ENCODE measurements at regions not wholly inside any gene's neighbourhood (a gene's known extent, or its start where the extent isn't known, plus 50 kb on each side); places are given as distances from the start of the nearest gene placed in this dataset.

DNA sequence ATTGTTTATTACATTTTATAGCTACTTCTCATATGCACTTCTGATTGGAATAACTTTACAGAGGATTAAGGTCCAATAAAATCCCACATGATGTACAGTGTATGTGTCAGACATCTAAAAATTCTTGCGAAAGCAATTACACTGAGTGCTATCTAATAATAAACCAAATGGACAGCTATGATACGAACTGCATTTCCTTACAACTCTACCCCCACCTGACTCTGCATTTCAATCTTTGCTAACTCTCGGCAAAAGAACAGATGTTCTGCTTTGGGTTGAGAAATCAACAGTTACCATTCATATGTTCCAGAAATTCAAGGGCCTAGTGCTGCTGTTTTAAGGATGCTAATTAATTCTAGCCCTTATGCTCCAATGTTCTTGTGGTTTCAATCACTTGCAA, 287.9 kb upstream of the NOCT start:
- Histone ChIP-seq H3K9ac (ENCODE audit: insufficient read depth, low read length, poor library complexity, severe bottlenecking) (no peak overlapping the region), H3K79me2 (ENCODE audit: insufficient read depth, low read length) (no peaks in the 10 kb centered on the region), H3K4me1 (ENCODE audit: control insufficient read depth in 1 of 2, insufficient read depth in 2 of 2, low read length in 2 of 2) (no peaks in the 10 kb centered on the region), H2AFZ (ENCODE audit: insufficient read depth, low read depth, low read length, poor library complexity, severe bottlenecking) (no peak overlapping the region), H3K27ac (ENCODE audit: low read depth in 1 of 2, low read length in 2 of 2) (no peak overlapping the region), H4K20me1 (ENCODE audit: insufficient read depth, low read length) (no peaks in the 10 kb centered on the region), H3K9me3 (replicated peaks in 1 of 2; ENCODE audit: control insufficient read depth in 1 of 2, insufficient read depth in 1 of 2, low read length in 2 of 2) (no peaks in the 10 kb centered on the region), H3K36me3 (replicated peaks in 1 of 2; ENCODE audit: control insufficient read depth in 1 of 2, insufficient read depth in 2 of 2, low read length in 2 of 2) (no peaks in the 10 kb centered on the region), H3K27me3 (ENCODE audit: control insufficient read depth in 2 of 2, insufficient read depth in 2 of 2, low read length in 2 of 2) (no peaks in the 10 kb centered on the region), H3K4me2 (replicated peaks; ENCODE audit: extremely low read depth, low read length, poor library complexity, severe bottlenecking) (no peak overlapping the region), H3K4me3 (replicated peaks in 1 of 3; ENCODE audit: low read depth in 2 of 3, low read length in 3 of 3) (no peak overlapping the region)
- WGBS (ENCODE audit: insufficient coverage) = 70% methylated on average over 2 of the region's 3 CpGs
- H3K4me3 Mint-ChIP-seq = no peak overlapping the region
- TF ChIP-seq, protein P1, sequence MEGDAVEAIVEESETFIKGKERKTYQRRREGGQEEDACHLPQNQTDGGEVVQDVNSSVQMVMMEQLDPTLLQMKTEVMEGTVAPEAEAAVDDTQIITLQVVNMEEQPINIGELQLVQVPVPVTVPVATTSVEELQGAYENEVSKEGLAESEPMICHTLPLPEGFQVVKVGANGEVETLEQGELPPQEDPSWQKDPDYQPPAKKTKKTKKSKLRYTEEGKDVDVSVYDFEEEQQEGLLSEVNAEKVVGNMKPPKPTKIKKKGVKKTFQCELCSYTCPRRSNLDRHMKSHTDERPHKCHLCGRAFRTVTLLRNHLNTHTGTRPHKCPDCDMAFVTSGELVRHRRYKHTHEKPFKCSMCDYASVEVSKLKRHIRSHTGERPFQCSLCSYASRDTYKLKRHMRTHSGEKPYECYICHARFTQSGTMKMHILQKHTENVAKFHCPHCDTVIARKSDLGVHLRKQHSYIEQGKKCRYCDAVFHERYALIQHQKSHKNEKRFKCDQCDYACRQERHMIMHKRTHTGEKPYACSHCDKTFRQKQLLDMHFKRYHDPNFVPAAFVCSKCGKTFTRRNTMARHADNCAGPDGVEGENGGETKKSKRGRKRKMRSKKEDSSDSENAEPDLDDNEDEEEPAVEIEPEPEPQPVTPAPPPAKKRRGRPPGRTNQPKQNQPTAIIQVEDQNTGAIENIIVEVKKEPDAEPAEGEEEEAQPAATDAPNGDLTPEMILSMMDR (IDR thresholded peaks at IDR 0.05) = no peak
- H3K36me3 Mint-ChIP-seq = no peaks in the 10 kb centered on the region
- no peaks in the 10 kb centered on the region for H3K4me1 Mint-ChIP-seq
- intact Hi-C loops (cut with micrococcal nuclease) = no loop called here
- H3K27me3 Mint-ChIP-seq (ENCODE audit: low read depth in 3 of 3) = peaks cover 0 to 6% (median 4%) of the 10 kb centered on the region in 3 donors
- DNase-seq = no peak
- H3K9me3 Mint-ChIP-seq = peaks cover 0 to 5% (median 0%) of the 10 kb centered on the region in 7 donors
- no peak overlapping the region for H3K27ac Mint-ChIP-seq

DNA sequence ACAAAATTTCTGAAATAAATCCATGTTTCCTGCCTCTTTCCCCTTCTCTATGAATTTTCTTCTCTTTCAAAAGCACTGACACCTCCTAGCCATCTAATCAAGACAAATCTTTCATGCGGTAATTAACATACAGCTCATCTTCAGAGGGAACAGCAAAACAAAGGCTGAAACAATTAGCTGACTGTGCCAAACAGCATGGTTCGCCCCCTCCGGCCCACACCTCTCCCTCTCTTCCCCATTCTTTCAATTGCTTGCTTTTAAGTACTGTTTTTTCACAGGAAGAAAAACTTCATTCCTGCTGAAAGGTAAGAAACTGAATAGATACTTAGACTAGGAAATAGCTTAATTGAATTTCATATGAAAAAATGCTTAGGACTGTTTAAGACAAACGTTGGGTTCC, 291.1 kb upstream of the NOCT start:
- no peak overlapping the region for H3K4me2 ChIP-seq (replicated peaks; ENCODE audit: extremely low read depth, low read length, poor library complexity, severe bottlenecking)
- WGBS (ENCODE audit: insufficient coverage) = 83% methylated on average over 2 of the region's 4 CpGs
- TF ChIP-seq, protein P1 (IDR thresholded peaks at IDR 0.05) = no peak
- no peaks in the 10 kb centered on the region for H4K20me1 ChIP-seq (ENCODE audit: insufficient read depth, low read length)
- H3K4me1 ChIP-seq (ENCODE audit: control insufficient read depth in 1 of 2, insufficient read depth in 2 of 2, low read length in 2 of 2) = no peaks in the 10 kb centered on the region
- Mint-ChIP-seq H3K27ac (no peak overlapping the region), H3K9me3 (peaks cover 0 to 3% (median 0%) of the 10 kb centered on the region in 7 donors), H3K27me3 (ENCODE audit: low read depth in 3 of 3) (peaks cover 0 to 6% (median 5%) of the 10 kb centered on the region in 3 donors), H3K36me3 (no peaks in the 10 kb centered on the region), H3K4me3 (no peak overlapping the region), H3K4me1 (no peaks in the 10 kb centered on the region)
- intact Hi-C loops (cut with micrococcal nuclease) = no loop called here
- H3K4me3 ChIP-seq (replicated peaks in 1 of 3; ENCODE audit: low read depth in 2 of 3, low read length in 3 of 3) = no peak overlapping the region
- no peak for DNase-seq
- H3K27ac ChIP-seq (ENCODE audit: low read depth in 1 of 2, low read length in 2 of 2) = no peak overlapping the region
- no peak overlapping the region for H3K9ac ChIP-seq (ENCODE audit: insufficient read depth, low read length, poor library complexity, severe bottlenecking)
- no peaks in the 10 kb centered on the region for H3K36me3 ChIP-seq (replicated peaks in 1 of 2; ENCODE audit: control insufficient read depth in 1 of 2, insufficient read depth in 2 of 2, low read length in 2 of 2)
- peaks cover 0 to 2% of the 10 kb centered on the region in 2 donors for H3K27me3 ChIP-seq (ENCODE audit: control insufficient read depth in 2 of 2, insufficient read depth in 2 of 2, low read length in 2 of 2)
- no peaks in the 10 kb centered on the region for H3K9me3 ChIP-seq (replicated peaks in 1 of 2; ENCODE audit: control insufficient read depth in 1 of 2, insufficient read depth in 1 of 2, low read length in 2 of 2)
- no peaks in the 10 kb centered on the region for H3K79me2 ChIP-seq (ENCODE audit: insufficient read depth, low read length)
- no peak overlapping the region for H2AFZ ChIP-seq (ENCODE audit: insufficient read depth, low read depth, low read length, poor library complexity, severe bottlenecking)

All from CD14-positive monocyte (primary cell).